Loucy (cell line): ENCODE measurements at regions not wholly inside any gene's neighbourhood (a gene's known extent, or its start where the extent isn't known, plus 50 kb on each side); places are given as distances from the start of the nearest gene placed in this dataset.

ENCODE experiments used
- H2AFZ ChIP-seq: fragments of 200-600 bp; sonication (generic); 2 replicates; pipeline ENCODE4 v1.6.0; 2016; ENCODE audit warnings: antibody characterized with exemption, mild to moderate bottlenecking, low read length, moderate library complexity
- H3F3A ChIP-seq: fragments of 200-600 bp; 2 replicates; pipeline ENCODE4 v1.6.0; 2016; ENCODE audit warnings: antibody characterized with exemption, low read depth, mild to moderate bottlenecking
- H3K27me3 ChIP-seq: fragments of 200-600 bp; sonication (generic); 2 replicates; pipeline ENCODE4 v1.6.1; 2014; ENCODE audit warnings: low read length, mild to moderate bottlenecking; ENCODE audit not compliant: insufficient read depth, poor library complexity, severe bottlenecking
- H3K36me3 ChIP-seq: fragments of 200-600 bp; sonication (generic); 2 replicates; pipeline ENCODE4 v1.6.1; 2016; ENCODE audit warnings: low read length; ENCODE audit not compliant: insufficient read depth
- H3K4me1 ChIP-seq: fragments of 200-600 bp; sonication (generic); 2 replicates; pipeline ENCODE4 v1.5.1; 2014; ENCODE audit warnings: low read length, mild to moderate bottlenecking; ENCODE audit not compliant: insufficient read depth, poor library complexity, severe bottlenecking
- H3K4me2 ChIP-seq: fragments of 200-600 bp; sonication (generic); 2 replicates; pipeline ENCODE4 v1.6.0; 2014; ENCODE audit warnings: antibody characterized with exemption, low read length, low read depth, mild to moderate bottlenecking; ENCODE audit not compliant: poor library complexity, severe bottlenecking
- H3K4me3 ChIP-seq: fragments of 200-600 bp; sonication (generic); 2 replicates; pipeline ENCODE4 v1.5.1; 2014; ENCODE audit warnings: low read length, mild to moderate bottlenecking, mixed read lengths; ENCODE audit not compliant: poor library complexity, severe bottlenecking
- H3K79me2 ChIP-seq: fragments of 200-600 bp; sonication (generic); 2 replicates; pipeline ENCODE4 v1.6.1; 2014; ENCODE audit warnings: low read length; ENCODE audit not compliant: insufficient read depth
- H3K9ac ChIP-seq: fragments of 200-600 bp; sonication (generic); 2 replicates; pipeline ENCODE4 v1.6.0; 2014; ENCODE audit warnings: mild to moderate bottlenecking, low read depth, low read length, moderate library complexity; ENCODE audit not compliant: poor library complexity, severe bottlenecking
- H3K9me2 ChIP-seq: fragments of 200-600 bp; sonication (generic); replicated peaks from 2 replicates; pipeline ENCODE4 v1.6.1; 2016; ENCODE audit warnings: low read depth, low read length, mixed read lengths
- H3K9me3 ChIP-seq: fragments of 200-600 bp; sonication (generic); 2 replicates; pipeline ENCODE4 v1.6.1; 2014; ENCODE audit warnings: mild to moderate bottlenecking, antibody characterized with exemption, low read length, low read depth; ENCODE audit not compliant: insufficient read depth
- H4K20me1 ChIP-seq: fragments of 200-600 bp; sonication (generic); 2 replicates; pipeline ENCODE4 v1.6.0; 2014; ENCODE audit warnings: antibody characterized with exemption, low read length, mild to moderate bottlenecking; ENCODE audit not compliant: insufficient read depth, poor library complexity, severe bottlenecking
- CTCF ChIP-seq: fragments of 200-600 bp; sonication (generic); conservative IDR thresholded peaks from 2 replicates; pipeline ENCODE4 v1.5.1; 2014; ENCODE audit warnings: mild to moderate bottlenecking, antibody characterized with exemption, low read length
- EZH2phosphoT487 ChIP-seq: fragments of 200-600 bp; IDR thresholded peaks from 2 replicates; pipeline ENCODE4 v1.6.1; 2018; ENCODE audit warnings: antibody characterized with exemption, mild to moderate bottlenecking, moderate library complexity, borderline replicate concordance

DNA sequence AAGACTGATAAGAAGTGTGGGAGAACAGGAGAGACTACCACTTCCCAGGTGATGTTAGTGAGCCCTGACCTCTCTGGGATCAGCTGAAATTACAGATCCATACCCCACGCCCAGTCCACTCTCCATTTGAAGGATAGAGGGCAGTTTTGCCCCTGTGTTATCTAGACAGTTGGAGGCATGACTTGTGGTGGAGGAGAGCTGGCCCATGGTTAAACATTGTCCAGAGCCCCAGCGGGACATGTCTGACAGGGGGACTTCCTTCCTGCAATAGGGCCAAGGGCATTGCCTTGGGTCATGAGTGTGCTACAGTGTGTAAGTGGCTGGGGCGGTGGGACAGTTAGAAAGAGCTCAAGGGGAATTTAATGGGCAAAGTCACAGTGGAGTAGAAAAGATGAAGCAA is 181.1 kb downstream of the MID1IP1 start:
- Histone ChIP-seq H3K27me3 (no peaks in the 10 kb centered on the region), H3K9me2 (no peaks in the 10 kb centered on the region), H3K4me1 (peaks cover 17% of the 10 kb centered on the region), H3K4me2 (no peak overlapping the region), H4K20me1 (no peaks in the 10 kb centered on the region), H3K79me2 (no peaks in the 10 kb centered on the region), H3K9me3 (no peaks in the 10 kb centered on the region), H3K9ac (no peak overlapping the region), H2AFZ (no peak overlapping the region), H3K4me3 (no peak overlapping the region), H3F3A (peaks cover 6% of the 10 kb centered on the region; the same call in 1 of the 2 replicates), H3K36me3 (no peaks in the 10 kb centered on the region)
- TF ChIP-seq CTCF (no peak), EZH2phosphoT487 (no peak)

GRCh38 chrX:38982843-38983242 is 181.6 kb downstream of the MID1IP1 start:
- Histone ChIP-seq H3K4me3 (no peak overlapping the region), H3K27me3 (no peaks in the 10 kb centered on the region)

DNA sequence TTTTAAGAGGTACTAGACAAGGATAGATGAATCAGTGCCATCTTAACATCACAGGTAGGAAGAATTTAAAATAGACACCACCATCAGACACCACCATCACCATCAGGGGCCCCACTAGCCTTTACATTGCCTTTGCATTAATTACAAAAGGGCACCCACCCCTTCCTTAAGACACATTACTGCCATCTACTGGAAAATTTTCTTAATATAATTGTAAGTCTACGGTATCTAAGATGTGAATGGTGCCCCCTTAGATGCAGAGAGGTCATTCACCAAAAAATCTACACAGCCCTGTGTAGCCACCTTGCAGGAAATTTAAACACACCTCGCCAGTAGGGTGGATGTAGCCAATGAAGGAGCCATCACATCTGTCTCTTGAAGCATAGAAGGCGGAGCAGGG is 184.1 kb downstream of the MID1IP1 start:
- Histone ChIP-seq H3K4me2 (no peak overlapping the region), H3K79me2 (no peaks in the 10 kb centered on the region), H3K27me3 (no peaks in the 10 kb centered on the region), H3K4me1 (peaks cover 17% of the 10 kb centered on the region), H3K9me2 (no peaks in the 10 kb centered on the region), H3K9ac (no peak overlapping the region), H4K20me1 (no peaks in the 10 kb centered on the region), H3F3A (peaks cover 6% of the 10 kb centered on the region; the same call in 1 of the 2 replicates), H2AFZ (no peak overlapping the region), H3K36me3 (no peaks in the 10 kb centered on the region), H3K4me3 (no peak overlapping the region), H3K9me3 (no peaks in the 10 kb centered on the region)
- TF ChIP-seq EZH2phosphoT487, result no peak
- TF ChIP-seq CTCF, result peak; percentile 56

More at GRCh38 chrX:38982843-38983242, 181.6 kb downstream of the MID1IP1 start:
- H3K4me2 ChIP-seq, result no peak overlapping the region
- no peak overlapping the region for H3K9ac ChIP-seq
- H2AFZ ChIP-seq, result no peak overlapping the region
- no peaks in the 10 kb centered on the region for H3K36me3 ChIP-seq
- H3K4me1 ChIP-seq, result peaks cover 17% of the 10 kb centered on the region
- no peaks in the 10 kb centered on the region for H3K9me3 ChIP-seq
- TF ChIP-seq EZH2phosphoT487 (no peak), CTCF (no peak)
- no peaks in the 10 kb centered on the region for H3K9me2 ChIP-seq
- H4K20me1 ChIP-seq, result no peaks in the 10 kb centered on the region
- no peaks in the 10 kb centered on the region for H3K79me2 ChIP-seq
- H3F3A ChIP-seq, result peaks cover 6% of the 10 kb centered on the region; the same call in 1 of the 2 replicates
